ENCODE measurements at regions not wholly inside any gene's neighbourhood (a gene's known extent, or its start where the extent isn't known, plus 50 kb on each side); places are given as distances from the start of the nearest gene placed in this dataset.

GRCh38 chr15:87614704-87615103 is 641.8 kb downstream of the NTRK3 start:
- intact Hi-C loops (cut with DNase I) = loop anchor here (5.0 kb wide), 2 partner anchors 288 to 643 kb away; partner anchors contain the start of gene NTRK3
- TF ChIP-seq CTCF (IDR thresholded peaks at IDR 0.05) = no peak
- no peak overlapping the region for H3K4me3 ChIP-seq
- no peak for DNase-seq (ENCODE audit: low spot score in 2 of 2)
- H3K27me3 ChIP-seq = no peaks in the 10 kb centered on the region
- H3K36me3 ChIP-seq = no peaks in the 10 kb centered on the region
- H3K4me1 ChIP-seq = peaks cover 11 to 33% of the 10 kb centered on the region in 2 donors
- no peak overlapping the region for H3K27ac ChIP-seq
- H3K9me3 ChIP-seq = no peaks in the 10 kb centered on the region

- Histone ChIP-seq H3K4me3 (no peak overlapping the region), H3K27ac (peak overlapping the region; percentile 65 to 76), H3K9me3 (no peaks in the 10 kb centered on the region), H3K36me3 (no peaks in the 10 kb centered on the region), H3K4me1 (peaks cover 7 to 23% of the 10 kb centered on the region in 2 donors), H3K27me3 (no peaks in the 10 kb centered on the region)
- no peak for TF ChIP-seq CTCF (IDR thresholded peaks at IDR 0.05)
- peak in 1 of 2 donors; percentile 66 for DNase-seq (ENCODE audit: low spot score in 2 of 2)
- intact Hi-C loops (cut with DNase I) = loop anchor here (5.0 kb wide), 1 partner anchor 292 kb away; no protein-coding TSS in a partner anchor
These were observed 646.2 kb downstream of the NTRK3 start for GRCh38 chr15:87610366-87610765.

GRCh38 chr15:87609894-87610293 is 646.6 kb downstream of the NTRK3 start:
- Histone ChIP-seq H3K4me3 (no peak overlapping the region), H3K36me3 (no peaks in the 10 kb centered on the region), H3K4me1 (peaks cover 7 to 23% of the 10 kb centered on the region in 2 donors), H3K27me3 (no peaks in the 10 kb centered on the region), H3K9me3 (no peaks in the 10 kb centered on the region), H3K27ac (peak overlapping the region; percentile 65 to 76)
- intact Hi-C loops (cut with DNase I) = loop anchor here (5.0 kb wide), 2 partner anchors 133 to 292 kb away; no protein-coding TSS in a partner anchor
- DNase-seq (ENCODE audit: low spot score in 2 of 2) = no peak
- no peak for TF ChIP-seq CTCF (IDR thresholded peaks at IDR 0.05)

GRCh38 chr15:87609474-87609873 is 647.1 kb downstream of the NTRK3 start:
- DNase-seq (ENCODE audit: low spot score in 2 of 2) = peak in 1 of 2 donors; percentile 71
- Histone ChIP-seq H3K9me3 (no peaks in the 10 kb centered on the region), H3K36me3 (no peaks in the 10 kb centered on the region), H3K27ac (peak overlapping the region; percentile 65 to 76), H3K4me3 (no peak overlapping the region), H3K27me3 (no peaks in the 10 kb centered on the region), H3K4me1 (peaks cover 7 to 23% of the 10 kb centered on the region in 2 donors)
- intact Hi-C loops (cut with DNase I) = loop anchor here (5.0 kb wide), 1 partner anchor 132 kb away; no protein-coding TSS in a partner anchor
- no peak for TF ChIP-seq CTCF (IDR thresholded peaks at IDR 0.05)

GRCh38 chr15:87608238-87609028 is 648.1 kb downstream of the NTRK3 start:
- Histone ChIP-seq H3K27ac (peak overlapping the region; percentile 65 to 76), H3K4me1 (peaks cover 7 to 23% of the 10 kb centered on the region in 2 donors), H3K4me3 (no peak overlapping the region), H3K27me3 (no peaks in the 10 kb centered on the region), H3K9me3 (no peaks in the 10 kb centered on the region), H3K36me3 (no peaks in the 10 kb centered on the region)
- intact Hi-C loops (cut with DNase I) = loop anchor here (5.0 kb wide), 1 partner anchor 131 kb away; no protein-coding TSS in a partner anchor
- DNase-seq (ENCODE audit: low spot score in 2 of 2) = no peak
- no peak for TF ChIP-seq CTCF (IDR thresholded peaks at IDR 0.05)

All from ascending aorta (tissue), 2 donors.